ENCODE measurements at regions not wholly inside any gene's neighbourhood (a gene's known extent, or its start where the extent isn't known, plus 50 kb on each side); places are given as distances from the start of the nearest gene placed in this dataset.
"Not testable (repeated sequence)": the region's sequence is repeated elsewhere in the genome, so short reads cannot be mapped to it uniquely, and the experiment has no call there.

DNA sequence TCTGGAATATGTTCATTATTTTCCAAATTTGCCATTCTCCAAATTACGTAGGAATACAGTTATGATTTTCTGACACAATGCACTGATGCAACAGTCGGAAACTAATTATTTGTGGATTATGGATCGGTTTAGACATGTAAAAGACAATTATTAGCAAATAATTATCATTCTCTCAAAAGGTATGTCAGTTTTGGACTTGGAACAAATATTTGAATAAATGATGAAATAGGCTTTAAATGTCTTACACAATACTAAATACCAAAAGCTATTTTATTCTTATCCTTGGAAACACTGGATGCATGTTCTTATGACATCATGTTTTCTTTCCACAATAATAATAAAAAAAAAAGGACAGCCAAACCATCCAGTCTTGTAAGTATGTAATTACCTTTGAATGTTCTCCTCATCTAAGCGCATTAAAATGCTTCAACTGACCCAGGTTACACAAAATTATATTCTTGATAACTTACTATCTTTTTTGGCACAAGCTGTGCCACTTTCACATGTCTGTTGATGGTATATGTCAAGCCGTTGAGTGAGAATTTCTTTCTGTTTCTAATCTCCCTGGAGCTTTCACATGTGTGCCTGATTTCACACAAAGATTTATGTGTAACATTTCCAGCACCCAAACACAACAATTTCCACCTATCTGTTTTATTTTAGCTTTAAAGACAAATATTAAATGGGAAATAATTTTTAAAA, 238.5 kb upstream of the ZNF385D start:
- no peak for DNase-seq (ENCODE audit: low read depth)

DNA sequence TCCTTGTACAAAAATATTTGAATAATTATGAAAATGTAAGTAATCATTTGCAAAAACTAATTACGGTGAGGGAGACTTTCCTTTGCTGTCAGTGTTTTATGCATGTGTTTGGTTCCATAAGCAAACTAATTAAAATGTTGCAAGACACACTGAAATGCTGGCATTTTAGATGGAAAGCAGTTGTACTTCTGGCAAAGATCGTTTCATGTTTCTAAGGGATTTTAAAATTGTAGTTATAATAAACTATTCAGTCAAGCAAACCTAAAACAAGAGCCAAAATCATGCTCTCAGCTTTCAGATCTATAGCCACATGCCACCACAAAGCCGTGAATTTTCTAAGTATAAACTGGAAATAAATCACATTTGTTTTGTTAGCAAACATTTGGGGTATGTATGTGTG, 240.1 kb upstream of the ZNF385D start:
- no peak for DNase-seq (ENCODE audit: low read depth)

DNA sequence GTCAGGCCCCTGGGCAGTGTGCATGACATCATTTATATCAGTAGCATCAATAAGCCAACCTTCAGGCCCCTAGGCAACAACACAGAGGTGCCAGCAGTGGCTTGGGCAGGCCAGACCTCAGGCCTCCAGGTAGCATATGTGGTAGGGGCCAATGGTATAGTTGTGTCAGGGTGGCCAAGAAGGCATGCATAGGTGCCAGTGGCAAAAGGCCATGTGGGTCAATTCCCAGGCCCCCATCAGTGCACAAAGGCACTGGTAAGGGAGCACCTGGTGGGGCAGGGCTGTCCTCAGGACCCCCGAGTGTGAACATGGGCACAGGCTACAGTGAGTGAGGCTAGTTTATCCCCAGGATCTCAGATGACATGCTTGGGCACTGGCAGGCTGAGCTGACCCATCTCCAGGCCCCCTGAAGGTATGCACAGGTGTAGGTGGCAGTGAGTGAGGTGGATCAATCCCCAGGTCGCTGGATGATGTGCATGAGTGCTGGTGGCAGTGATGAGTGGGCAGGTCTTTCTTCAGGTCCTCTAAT, 244.1 kb upstream of the ZNF385D start:
- no peak for DNase-seq (ENCODE audit: low read depth)

DNA sequence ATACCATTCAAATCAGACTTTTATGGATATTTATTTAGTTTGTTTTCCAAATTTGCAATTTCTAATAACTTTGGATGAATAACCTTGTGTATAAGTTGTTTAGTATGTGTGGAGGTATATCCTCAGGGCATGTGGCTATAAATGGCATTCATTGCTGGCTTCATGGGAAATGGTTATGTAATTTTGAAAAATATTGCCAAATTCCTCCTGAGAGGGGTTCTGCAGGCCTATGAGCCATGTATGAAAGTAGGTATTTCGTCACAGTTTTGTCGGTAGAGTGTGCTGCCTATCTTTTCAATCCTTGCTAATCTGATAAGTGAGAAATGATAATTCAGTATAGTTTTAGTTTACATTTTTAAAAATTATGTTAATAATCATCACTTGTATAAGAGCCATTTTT, 256.4 kb upstream of the ZNF385D start:
- no peak for DNase-seq (ENCODE audit: low read depth)

DNA sequence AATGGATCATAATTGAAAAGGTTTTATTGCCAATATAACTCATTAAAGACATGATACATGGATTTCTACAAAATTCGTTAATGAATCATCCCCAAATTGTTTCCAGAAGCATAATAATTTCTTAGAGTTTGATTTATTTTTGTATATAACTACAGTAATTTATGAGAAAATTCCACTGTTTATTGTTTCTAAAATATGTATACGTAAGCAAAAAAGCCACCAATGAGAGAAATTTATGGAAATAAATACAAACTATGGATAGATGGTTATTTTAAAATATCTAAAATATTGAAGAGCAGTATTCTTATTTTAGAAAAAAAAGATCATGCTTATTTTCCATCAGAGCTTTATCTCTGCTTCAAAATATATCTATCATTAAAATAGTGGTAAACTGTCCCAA, 260.0 kb upstream of the ZNF385D start:
- no peak for DNase-seq (ENCODE audit: low read depth)

DNA sequence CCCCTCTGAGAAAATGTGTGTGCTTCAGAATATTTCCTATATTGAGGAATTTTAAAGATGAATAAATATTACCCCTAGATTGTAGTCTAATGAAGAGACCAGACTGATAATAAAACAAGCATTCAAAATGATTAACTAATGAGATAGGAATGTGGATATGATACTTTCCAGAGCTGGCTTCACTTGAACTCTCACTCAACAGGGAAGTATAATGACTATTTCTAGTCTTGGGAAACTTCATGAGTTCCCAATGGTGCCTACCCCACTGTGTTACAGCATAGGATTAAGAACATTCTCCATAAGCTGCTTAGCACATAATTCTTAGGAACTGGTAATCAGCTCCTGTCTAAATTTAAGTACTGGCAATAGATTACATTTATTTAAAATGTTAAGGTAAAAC, 261.5 kb upstream of the ZNF385D start:
- no peak for DNase-seq (ENCODE audit: low read depth)

DNA sequence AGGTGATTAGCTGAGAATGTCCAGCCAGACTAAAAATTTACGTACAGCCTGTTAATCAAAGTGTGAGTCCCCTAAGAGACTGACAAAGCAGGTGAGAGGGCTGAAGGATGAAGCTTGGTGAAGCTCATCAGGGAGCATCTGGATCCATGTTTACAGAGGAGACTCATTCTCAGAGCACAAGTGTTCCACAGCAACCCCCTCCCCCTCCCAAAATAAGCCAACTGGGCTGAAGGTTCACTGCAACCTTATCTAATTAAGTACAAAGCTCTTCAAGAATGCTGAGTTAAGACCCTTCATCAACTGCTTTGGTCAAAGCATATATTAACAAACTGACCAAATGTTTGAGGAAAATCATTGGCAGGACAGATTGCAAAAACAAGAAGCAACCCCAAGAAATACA, 262.6 kb upstream of the ZNF385D start:
- DNase-seq (ENCODE audit: low read depth): no peak

DNA sequence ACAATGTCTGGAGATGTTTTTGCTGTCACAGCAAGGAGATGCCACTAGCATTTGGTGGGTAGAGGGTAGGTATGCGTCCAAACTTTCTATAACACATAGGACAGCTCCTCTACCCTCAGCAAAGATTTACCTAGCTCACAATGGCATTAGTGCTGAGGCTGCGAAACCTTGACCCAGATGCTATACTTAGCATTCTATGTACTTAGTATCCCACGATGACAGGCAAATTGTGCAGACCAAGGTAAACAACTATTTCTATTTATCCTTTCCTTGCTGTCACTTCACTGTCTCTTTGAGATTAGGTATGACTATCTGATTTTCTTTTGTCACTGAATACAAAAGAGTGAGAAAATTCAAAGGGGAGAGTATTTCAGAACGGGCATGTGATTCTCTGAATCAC, 265.2 kb upstream of the ZNF385D start:
- DNase-seq (ENCODE audit: low read depth): no peak

DNA sequence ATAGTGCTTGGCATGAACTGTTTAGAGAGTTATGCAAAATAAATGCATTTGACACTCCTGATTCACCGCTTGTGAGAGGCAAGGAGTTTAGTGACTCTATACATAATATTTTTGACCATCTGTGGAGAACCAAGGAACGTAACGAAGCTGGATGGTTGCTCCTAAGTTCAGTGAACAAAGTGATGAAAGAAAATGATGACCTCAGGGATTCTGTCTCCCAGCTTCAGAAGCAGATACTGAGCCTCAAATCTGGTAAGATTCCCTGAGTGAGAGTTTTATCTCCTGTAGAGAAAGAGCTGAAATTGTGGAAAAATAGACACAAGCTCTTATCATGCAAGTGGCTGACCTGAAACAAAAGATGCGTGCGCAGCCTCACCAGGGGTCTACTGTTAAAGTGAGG, 273.6 kb upstream of the ZNF385D start:
- not testable (repeated sequence) for DNase-seq (ENCODE audit: low read depth)

DNA sequence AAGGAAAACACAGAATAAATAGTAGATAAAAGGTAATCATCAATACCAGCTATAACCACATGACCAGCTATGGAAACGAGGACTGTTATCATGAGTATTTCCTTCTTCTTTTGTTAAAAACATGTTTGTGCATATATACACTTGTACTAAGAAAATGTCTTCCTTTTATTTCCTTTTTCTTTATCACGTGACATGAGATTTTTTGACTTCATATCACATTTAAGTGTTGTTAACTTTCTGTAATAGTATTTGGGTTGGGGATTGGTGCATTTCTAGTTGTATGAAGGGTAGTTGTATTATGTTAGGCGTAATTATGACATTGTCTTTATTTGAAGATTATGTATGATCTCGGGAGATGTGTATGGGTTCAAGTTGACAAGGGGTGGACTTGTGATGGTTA, 278.5 kb upstream of the ZNF385D start:
- DNase-seq (ENCODE audit: low read depth): no peak

DNA sequence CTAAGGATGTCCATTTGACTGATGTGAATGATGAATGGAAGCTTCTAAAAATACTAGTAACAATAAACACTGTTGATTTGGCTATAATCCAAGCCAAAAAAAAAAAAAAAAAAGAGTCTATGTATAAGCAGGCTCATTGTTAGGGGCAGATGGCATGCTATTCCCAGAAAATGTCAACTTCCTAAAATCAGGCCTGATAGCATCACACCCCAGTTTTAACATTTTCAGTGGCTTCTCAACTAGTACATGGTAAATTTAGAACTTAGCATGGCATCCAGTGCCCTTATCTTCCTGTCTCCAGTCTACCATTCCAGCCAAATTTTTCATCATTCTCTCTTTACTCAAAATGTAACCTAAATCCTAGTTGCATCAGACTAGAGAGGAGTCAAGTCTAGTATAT, 288.2 kb upstream of the ZNF385D start:
- no peak for DNase-seq (ENCODE audit: low read depth)

DNA sequence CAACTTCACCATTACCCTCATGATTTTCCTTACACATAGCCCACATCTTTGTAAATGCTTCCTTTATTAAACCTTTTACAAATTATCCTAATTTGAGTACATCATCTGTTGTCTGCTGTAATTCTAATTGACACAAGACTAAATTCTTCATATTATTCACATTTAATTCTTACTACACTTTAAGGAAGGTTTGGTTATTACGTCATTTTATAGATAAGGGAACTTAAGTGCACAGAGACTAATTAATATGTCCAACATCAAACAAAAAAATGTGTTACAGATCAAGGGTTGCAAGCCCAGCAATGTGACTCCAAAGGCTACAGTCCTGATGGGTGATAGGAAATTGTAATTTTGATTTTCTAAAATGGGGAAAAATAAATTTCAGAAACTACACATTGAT, 289.1 kb upstream of the ZNF385D start:
- DNase-seq (ENCODE audit: low read depth): no peak

DNA sequence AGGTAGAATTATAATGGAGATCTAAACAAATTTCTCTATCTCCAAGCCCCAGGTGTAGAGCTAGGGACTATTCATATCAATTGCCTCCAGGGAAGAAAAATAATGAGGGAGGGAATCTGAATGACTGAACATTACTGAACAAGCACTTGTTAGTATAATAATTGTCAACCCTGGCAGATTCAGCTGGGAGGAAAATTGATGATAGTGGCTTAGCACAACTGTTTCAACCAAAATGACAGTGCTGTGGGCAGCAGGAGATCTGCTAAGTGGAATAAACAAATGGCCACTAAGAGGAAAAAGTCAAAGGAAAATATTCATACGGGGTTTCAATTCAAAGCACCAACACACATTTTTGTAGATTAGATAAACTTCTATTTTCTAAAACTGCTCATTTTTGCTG, 294.9 kb upstream of the ZNF385D start:
- no peak for DNase-seq (ENCODE audit: low read depth)

DNA sequence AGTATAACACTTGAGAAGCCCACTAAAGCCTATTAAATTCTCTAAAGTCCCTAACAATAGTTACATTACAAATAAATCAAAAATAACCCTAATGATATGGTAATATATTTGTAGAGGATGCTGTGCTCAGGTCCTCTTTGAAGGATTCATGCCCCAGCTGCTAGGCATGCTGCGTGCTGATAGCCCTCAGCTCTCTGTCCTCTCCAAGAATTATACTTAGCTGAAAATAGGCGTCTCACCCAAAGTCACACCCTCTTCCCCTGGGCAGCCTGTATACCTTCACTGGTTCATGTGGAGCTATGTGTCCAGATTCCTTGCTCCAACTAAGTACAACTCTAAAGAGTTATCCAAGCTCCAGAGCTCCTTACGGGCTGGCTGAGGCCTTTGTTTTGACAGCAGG, 312.5 kb upstream of the ZNF385D start:
- no peak for DNase-seq (ENCODE audit: low read depth)

DNA sequence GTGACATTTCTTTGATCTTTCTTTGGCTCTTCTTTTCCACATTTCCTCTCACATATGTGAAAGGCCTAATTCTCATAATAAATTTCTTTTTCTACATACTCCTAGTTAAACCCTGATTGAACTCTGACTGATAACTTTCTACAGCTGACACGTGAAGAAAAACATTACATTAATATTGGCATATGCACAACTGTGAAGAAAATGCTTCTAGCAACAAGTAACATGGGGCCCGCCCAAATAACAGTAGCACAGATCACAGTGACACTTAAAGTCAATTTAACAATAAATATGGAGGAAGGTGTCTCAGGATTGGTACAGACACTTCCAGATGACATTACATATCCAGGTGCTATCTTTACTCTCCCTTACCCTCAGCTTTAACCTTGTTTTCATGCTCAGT, 317.6 kb upstream of the ZNF385D start:
- no peak for DNase-seq (ENCODE audit: low read depth)

DNA sequence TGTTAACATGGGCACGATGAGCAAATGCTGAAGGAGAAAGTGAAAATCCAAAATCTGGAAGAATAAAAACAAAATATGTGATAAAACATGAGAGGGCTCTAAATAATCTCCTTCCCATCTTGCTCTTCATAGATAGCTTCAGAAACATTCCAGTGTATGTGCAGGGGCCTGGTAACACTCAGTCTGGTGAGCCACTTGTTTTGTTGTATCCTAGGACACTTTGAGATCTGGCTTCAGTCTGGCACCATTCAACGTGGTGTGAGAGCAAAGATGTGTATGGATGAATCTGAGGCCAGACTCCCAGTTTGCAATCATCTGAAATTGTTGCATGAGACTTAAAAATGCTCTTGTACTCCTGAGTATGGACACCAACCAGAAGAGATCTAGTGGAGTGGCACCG, 337.2 kb upstream of the ZNF385D start:
- DNase-seq (ENCODE audit: low read depth): no peak

DNA sequence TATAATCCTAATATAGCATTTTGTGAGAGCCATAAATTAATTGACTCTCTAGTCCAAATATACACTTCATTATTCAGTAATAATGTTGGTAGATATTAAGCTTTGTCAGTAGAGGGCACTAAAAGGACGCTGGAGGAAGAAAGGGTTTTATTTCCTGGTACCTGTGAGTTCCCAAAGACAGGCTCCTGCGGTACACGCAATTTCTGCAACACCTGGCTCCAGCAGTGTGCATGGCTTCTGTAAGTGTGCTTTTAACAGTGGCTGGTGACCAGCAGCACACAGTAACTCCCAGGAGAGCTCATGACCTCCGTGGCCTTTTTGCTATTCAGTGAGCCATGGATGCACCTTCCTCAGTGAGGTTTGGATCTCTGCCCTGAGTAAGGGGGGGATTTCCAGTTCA, 338.3 kb upstream of the ZNF385D start:
- DNase-seq (ENCODE audit: low read depth): no peak

DNA sequence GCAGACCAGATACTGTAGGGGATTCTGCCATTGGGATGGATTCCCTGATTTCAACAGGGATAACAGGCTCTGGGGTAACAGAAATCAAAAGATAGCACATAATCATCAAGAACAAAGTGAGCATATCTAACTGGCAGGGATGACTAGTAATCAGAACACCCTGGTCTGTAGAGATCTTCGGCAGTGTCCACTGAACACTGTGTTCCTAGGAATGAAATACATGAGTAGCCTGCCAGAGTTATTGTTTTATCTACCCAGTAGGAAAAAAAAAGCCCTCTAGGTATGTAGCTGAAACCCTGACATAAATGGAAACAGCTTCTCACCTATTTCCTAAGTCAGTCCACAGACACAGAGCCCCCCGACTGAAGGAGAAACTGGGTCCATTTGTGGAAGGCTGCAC, 340.3 kb upstream of the ZNF385D start:
- no peak for DNase-seq (ENCODE audit: low read depth)

DNA sequence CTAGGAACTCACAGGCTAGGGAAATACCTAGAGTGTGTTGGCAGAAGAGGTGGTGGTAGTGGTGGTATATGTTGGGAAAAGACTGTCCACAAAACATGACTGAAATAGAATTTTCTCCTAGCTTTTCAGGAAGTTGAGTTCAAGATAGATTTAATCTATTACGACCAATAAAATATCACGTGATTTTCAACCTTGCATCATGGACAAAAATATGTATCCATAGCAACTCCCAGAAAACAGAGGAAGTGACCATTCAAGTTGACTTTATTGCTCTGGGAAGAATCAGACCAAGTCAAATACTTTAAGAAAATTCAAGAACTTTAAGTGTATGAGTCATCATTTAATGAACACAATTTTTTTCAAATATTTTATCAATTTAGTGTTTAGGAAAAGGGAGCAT, 347.0 kb upstream of the ZNF385D start:
- DNase-seq (ENCODE audit: low read depth): no peak

DNA sequence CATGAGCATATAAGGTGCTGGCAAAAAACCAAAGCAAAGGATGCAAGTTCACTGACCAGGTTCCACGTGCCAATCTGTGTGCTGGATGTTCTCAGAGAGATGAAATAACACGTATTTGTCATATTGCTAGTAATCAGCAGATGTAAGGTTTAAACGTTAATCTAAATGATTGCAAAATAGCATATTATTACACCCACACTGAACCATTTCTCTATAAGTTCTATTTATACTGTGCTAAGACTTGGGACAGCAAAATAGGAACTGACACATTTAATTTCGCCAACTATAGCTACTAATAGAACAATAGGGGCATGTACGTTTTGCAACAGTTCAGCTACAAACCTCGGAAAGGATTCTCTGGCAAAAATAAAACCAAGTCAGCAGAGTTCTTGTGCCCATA, 350.3 kb upstream of the ZNF385D start:
- DNase-seq (ENCODE audit: low read depth): no peak

DNA sequence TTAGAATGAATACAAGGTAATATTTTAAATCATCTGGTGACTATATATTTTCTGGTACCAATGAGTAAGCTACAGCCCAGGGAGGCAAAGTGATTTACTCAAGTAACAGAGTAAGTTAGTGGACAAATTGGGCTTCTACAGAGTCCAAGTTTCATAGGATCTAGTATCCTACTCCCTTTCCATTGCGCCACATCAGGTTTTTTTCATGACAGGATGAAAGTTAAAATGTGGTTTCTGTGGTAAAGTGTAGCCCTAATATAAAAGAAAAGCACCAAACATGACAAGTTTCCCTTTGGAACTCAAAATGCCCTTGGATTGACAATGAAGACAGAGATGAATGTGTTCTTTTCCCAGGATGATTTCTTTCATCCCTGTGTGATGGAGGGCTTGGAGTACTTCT, 350.8 kb upstream of the ZNF385D start:
- no peak for DNase-seq (ENCODE audit: low read depth)

DNA sequence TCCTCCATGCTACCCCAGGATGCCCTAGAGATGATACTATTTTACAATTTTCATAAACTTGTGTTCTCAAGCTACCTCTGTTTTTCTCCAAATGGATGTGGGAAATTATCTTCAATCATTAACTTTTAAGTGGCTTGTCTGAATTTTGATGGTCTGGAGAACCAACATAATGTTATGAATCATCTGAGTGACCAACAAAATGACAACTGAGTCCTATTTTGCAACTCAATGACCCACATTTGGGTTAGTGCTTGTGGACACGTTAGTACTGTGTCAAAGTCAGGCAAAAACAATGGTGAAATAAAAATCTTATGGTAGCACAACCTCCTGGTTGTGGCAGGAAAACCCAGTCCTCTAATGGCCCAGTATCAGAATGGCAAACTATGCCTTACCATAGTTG, 352.4 kb upstream of the ZNF385D start:
- no peak for DNase-seq (ENCODE audit: low read depth)

DNA sequence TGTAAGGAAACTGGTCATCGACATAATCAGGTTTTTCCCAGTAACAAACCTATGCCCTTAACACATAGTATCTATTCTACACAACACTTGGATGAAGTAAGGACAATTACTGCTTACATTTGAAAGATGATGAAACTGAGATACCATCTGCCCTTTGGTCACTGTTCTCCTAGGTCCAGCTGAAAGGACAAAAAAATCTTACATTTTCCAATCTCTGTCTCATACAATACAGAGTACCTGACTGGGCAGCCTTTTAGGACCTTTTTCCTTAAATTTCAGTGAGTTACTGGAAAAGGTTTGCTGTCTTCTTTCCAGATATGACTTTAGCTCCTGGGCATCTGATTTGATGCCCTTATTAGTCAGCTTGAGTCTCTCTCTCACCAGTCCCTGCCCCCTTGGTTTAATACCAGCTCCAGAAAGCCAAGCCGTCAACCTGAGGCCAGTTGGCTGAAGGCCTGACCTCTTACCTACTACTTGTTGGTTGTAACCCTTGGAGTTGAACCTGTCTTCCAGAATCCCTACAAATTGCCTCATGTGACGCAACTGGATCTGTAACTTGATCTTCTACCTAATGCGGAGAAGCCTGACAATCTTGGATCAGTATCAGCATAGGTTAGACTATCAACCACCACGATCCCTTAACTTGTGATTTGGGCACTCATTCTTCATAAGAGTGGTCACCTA, 355.3 kb upstream of the ZNF385D start:
- DNase-seq (ENCODE audit: low read depth): no peak

DNA sequence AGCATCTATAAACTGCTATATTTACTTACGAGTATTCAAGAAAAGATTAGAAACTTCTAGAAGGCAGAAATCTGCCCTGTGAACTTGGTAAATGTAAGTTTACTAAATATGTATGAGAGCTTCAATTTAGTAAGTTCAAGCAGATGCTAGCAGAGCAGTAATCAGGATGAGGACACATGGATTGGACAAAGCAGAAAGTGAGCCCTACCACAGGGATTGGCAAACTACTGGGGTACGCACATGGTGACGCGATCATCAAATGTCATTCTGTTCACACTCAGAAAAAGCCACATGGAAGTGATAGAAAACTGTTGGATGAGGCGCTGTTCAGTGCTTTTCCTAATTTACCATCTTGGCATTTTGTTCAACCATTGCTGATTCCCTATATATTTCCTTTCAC, 360.2 kb upstream of the ZNF385D start:
- no peak for DNase-seq (ENCODE audit: low read depth)

All from T follicular helper cell (primary cell).